ENCODE measurements at regions not wholly inside any gene's neighbourhood (a gene's known extent, or its start where the extent isn't known, plus 50 kb on each side); places are given as distances from the start of the nearest gene placed in this dataset.

DNA sequence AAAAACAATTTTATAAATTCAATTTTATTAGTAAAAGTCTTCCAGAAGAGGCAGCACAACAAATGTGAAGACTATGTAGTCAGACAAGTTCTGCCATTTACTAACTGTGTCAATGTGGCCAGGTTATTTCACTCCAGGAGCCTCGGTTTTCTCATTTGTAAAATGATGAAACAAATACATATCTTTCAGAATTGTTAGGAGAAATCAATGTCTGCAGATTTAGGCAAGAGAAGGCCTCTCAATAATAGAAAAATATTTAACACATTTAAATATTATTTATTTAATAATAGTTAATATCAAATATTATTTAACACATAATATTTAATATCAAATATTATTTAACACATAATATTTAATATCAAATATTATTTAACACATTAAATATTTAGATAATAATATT lies 75.6 kb upstream of the PTGFR start:
- TF ChIP-seq, protein P1, sequence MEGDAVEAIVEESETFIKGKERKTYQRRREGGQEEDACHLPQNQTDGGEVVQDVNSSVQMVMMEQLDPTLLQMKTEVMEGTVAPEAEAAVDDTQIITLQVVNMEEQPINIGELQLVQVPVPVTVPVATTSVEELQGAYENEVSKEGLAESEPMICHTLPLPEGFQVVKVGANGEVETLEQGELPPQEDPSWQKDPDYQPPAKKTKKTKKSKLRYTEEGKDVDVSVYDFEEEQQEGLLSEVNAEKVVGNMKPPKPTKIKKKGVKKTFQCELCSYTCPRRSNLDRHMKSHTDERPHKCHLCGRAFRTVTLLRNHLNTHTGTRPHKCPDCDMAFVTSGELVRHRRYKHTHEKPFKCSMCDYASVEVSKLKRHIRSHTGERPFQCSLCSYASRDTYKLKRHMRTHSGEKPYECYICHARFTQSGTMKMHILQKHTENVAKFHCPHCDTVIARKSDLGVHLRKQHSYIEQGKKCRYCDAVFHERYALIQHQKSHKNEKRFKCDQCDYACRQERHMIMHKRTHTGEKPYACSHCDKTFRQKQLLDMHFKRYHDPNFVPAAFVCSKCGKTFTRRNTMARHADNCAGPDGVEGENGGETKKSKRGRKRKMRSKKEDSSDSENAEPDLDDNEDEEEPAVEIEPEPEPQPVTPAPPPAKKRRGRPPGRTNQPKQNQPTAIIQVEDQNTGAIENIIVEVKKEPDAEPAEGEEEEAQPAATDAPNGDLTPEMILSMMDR (conservative IDR thresholded peaks at IDR 0.05; ENCODE audit: low read depth, low read length) = no peak
- TF ChIP-seq EZH2phosphoT487 (IDR thresholded peaks at IDR 0.05; ENCODE audit: borderline replicate concordance, low read length) = no peak
- no peak for TF ChIP-seq EZH2 (IDR thresholded peaks at IDR 0.05; ENCODE audit: low read length, unreplicated experiment)

All from PC-3 (cell line).